HL-60 (cell line): ENCODE measurements at regions not wholly inside any gene's neighbourhood (a gene's known extent, or its start where the extent isn't known, plus 50 kb on each side); places are given as distances from the start of the nearest gene placed in this dataset.

Experiments
- GABPA ChIP-seq: IDR thresholded peaks from 2 replicates; pipeline ENCODE4 v1.6.1; 2012; ENCODE audit warnings: low read depth
- TF ChIP-seq, protein P1 (sequence below): IDR thresholded peaks from one replicate; pipeline ENCODE4 v1.5.1; 2011; ENCODE audit warnings: low read length, control low read depth, inconsistent platforms; ENCODE audit not compliant: insufficient read depth

DNA sequence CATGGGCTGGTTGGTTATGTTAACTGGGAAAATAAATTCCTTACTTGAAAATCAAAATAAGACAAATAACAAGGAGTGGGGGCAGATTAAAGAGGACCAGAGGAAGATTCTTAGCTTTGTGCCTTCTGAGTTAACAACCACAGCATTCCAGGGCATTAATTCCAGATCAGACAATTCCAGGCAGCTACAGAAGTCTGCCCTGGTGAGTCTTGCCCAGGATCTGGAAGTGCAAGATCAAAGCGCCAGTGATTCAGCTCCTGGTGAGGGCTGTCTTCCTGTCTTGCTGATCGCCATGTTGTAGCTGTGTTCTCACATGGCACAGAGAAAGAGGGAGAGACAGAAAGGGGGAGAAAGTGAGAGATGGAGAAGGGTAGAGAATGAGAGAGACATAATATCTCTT is 65.6 kb downstream of the ANXA2R start:
- TF ChIP-seq, protein P1, sequence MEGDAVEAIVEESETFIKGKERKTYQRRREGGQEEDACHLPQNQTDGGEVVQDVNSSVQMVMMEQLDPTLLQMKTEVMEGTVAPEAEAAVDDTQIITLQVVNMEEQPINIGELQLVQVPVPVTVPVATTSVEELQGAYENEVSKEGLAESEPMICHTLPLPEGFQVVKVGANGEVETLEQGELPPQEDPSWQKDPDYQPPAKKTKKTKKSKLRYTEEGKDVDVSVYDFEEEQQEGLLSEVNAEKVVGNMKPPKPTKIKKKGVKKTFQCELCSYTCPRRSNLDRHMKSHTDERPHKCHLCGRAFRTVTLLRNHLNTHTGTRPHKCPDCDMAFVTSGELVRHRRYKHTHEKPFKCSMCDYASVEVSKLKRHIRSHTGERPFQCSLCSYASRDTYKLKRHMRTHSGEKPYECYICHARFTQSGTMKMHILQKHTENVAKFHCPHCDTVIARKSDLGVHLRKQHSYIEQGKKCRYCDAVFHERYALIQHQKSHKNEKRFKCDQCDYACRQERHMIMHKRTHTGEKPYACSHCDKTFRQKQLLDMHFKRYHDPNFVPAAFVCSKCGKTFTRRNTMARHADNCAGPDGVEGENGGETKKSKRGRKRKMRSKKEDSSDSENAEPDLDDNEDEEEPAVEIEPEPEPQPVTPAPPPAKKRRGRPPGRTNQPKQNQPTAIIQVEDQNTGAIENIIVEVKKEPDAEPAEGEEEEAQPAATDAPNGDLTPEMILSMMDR: no peak
- TF ChIP-seq GABPA: no peak
